Kidney (tissue), 13 donors: ENCODE measurements at regions not wholly inside any gene's neighbourhood (a gene's known extent, or its start where the extent isn't known, plus 50 kb on each side); places are given as distances from the start of the nearest gene placed in this dataset.

Experiments used
- DNase-seq, 5 donors: peaks; one replicate each; pipeline ENCODE4 v3.0.0-alpha.2; 2013 to 2020
- FAIRE-seq: peaks from 2 replicates; lab custom pipeline; 2012; peaks lifted over from hg19 to GRCh38; lab: Jason Lieb, UNC
- H3K27ac ChIP-seq, 2 donors: one replicate each; pipeline ENCODE4 v1.7.0; 2013; ENCODE audit warnings: low read depth in 2 of 2, low read length in 2 of 2, inconsistent platforms in 1 of 2
- H3K27me3 ChIP-seq: one replicate; pipeline ENCODE4 v1.7.1; 2013; ENCODE audit warnings: low read length, inconsistent platforms; ENCODE audit not compliant: control insufficient read depth, insufficient read depth
- H3K36me3 ChIP-seq, 3 donors: one replicate each; pipeline versions ENCODE4 v1.7.0 to v1.7.1; 2013; ENCODE audit warnings: low read length in 3 of 3, control low read depth in 1 of 3, inconsistent platforms in 1 of 3; ENCODE audit not compliant: insufficient read depth in 3 of 3, control insufficient read depth in 2 of 3
- H3K4me1 ChIP-seq, 3 donors: one replicate each; pipeline versions ENCODE4 v1.7.0 to v1.7.1; 2013; ENCODE audit warnings: low read length in 3 of 3, inconsistent platforms in 1 of 3, low read depth in 1 of 3; ENCODE audit not compliant: control insufficient read depth in 2 of 3, insufficient read depth in 2 of 3
- H3K4me3 ChIP-seq, 3 donors: one replicate each; pipeline versions ENCODE4 v1.7.0 to v1.8.1; 2013; ENCODE audit warnings: low read length in 3 of 3, control low read depth in 1 of 3, inconsistent platforms in 1 of 3
- H3K9ac ChIP-seq, 3 donors: one replicate each; pipeline versions ENCODE4 v1.7.0 to v1.7.1; 2013; ENCODE audit warnings: low read length in 3 of 3, control low read depth in 1 of 3, inconsistent platforms in 1 of 3
- H3K9me3 ChIP-seq, 3 donors: one replicate each; pipeline versions ENCODE4 v1.7.0 to v1.7.1; 2013; ENCODE audit warnings: low read length in 3 of 3, control low read depth in 1 of 3, inconsistent platforms in 1 of 3; ENCODE audit not compliant: control insufficient read depth in 2 of 3, insufficient read depth in 1 of 3
- intact Hi-C: fragments of 100-400 bp; cut with DNase I; formaldehyde crosslinking; loops from one replicate; pipeline ENCODE4 v1.11.1; 2022
- TF ChIP-seq, protein P1 (sequence below): IDR thresholded peaks from 3 replicates; pipeline ENCODE4 v1.5.1; 2012; ENCODE audit warnings: mild to moderate bottlenecking, moderate library complexity, borderline replicate concordance; ENCODE audit not compliant: insufficient read depth; ENCODE audit errors: extremely low read depth
- donor health status: control.
- donor health status: control.
- donor health status: control.
- donor health status: control.
- donor health status: control.
- donor health status: DM: yes; HTN: yes; CAD: no.
- donor health status: Normal renal cell carcinoma (clear cell type).

DNA sequence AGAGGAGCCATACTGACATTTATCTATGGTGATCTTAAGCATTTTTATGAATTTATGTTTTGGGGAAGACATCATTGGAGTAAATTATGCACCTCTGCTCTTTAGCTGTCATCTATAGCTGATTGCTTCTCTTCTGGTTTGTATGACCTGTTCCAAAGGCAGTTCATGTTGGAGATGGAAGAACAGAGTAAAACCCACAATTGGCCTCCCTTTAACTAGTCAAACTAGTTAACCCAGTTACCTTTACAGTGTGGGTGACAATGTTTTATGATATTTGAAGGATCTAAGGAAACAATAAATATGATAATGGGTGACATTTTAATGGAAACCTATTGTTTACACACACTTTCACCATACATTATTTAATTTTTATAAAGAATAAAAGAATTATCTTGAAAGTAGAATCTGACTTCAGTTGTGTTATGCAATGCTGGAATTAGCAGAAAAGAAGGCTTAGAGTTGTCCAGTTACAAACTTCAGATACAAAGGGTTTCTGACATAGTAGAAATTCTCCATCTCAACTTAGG is 263.5 kb downstream of the NFKBIZ start:
- Histone ChIP-seq H3K4me1 (peaks cover 0 to 8% (median 3%) of the 10 kb centered on the region in 3 donors), H3K9me3 (peaks cover 0 to under 1% (median 0%) of the 10 kb centered on the region in 3 donors), H3K4me3 (no peak overlapping the region), H3K27ac (no peak overlapping the region), H3K9ac (no peak overlapping the region), H3K36me3 (no peaks in the 10 kb centered on the region), H3K27me3 (no peaks in the 10 kb centered on the region)
- no peak for FAIRE-seq
- DNase-seq: no peak
- TF ChIP-seq, protein P1, sequence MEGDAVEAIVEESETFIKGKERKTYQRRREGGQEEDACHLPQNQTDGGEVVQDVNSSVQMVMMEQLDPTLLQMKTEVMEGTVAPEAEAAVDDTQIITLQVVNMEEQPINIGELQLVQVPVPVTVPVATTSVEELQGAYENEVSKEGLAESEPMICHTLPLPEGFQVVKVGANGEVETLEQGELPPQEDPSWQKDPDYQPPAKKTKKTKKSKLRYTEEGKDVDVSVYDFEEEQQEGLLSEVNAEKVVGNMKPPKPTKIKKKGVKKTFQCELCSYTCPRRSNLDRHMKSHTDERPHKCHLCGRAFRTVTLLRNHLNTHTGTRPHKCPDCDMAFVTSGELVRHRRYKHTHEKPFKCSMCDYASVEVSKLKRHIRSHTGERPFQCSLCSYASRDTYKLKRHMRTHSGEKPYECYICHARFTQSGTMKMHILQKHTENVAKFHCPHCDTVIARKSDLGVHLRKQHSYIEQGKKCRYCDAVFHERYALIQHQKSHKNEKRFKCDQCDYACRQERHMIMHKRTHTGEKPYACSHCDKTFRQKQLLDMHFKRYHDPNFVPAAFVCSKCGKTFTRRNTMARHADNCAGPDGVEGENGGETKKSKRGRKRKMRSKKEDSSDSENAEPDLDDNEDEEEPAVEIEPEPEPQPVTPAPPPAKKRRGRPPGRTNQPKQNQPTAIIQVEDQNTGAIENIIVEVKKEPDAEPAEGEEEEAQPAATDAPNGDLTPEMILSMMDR: no peak
- intact Hi-C loops: no loop called here

DNA sequence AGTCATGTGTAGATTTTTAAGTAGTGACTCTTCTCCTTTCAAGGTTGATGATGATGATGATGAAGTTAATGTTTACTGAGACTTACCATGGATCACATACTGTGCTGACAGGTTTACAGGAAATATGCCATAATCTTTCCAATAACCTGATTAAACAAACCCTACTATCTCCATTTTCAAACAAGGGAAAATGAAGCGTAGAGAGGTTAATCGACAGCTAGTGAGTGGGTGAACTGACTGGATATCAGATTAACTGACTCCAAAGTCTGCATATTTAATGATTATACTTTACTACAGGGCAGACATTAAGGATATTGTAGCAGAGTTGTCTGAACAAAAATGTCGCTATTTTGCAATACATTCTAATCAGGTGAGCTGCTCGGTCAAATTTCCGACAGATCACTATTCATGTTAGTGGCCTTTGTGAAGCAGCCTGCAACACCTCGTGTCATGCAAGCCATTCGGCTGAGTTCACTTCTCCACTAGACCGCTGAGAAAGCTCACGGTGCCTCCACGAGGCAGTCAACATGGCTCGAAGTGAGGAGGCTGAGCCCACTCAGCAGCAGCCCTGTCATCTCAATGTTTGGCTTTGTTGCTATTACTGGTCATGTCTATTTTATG is 264.2 kb downstream of the NFKBIZ start:
- H3K27me3 ChIP-seq: no peaks in the 10 kb centered on the region
- TF ChIP-seq, protein P1: no peak
- H3K4me3 ChIP-seq: peak overlapping the region in 2 of 3 donors; percentile 4 to 28
- H3K9me3 ChIP-seq: no peaks in the 10 kb centered on the region
- FAIRE-seq: peak; percentile 73
- peak in 1 of 5 donors; percentile 64 for DNase-seq
- H3K36me3 ChIP-seq: no peaks in the 10 kb centered on the region
- H3K4me1 ChIP-seq: peaks cover 0 to 8% (median 3%) of the 10 kb centered on the region in 3 donors
- intact Hi-C loops: no loop called here
- H3K27ac ChIP-seq: peak overlapping the region in 1 of 2 donors; percentile 7
- H3K9ac ChIP-seq: no peak overlapping the region

DNA sequence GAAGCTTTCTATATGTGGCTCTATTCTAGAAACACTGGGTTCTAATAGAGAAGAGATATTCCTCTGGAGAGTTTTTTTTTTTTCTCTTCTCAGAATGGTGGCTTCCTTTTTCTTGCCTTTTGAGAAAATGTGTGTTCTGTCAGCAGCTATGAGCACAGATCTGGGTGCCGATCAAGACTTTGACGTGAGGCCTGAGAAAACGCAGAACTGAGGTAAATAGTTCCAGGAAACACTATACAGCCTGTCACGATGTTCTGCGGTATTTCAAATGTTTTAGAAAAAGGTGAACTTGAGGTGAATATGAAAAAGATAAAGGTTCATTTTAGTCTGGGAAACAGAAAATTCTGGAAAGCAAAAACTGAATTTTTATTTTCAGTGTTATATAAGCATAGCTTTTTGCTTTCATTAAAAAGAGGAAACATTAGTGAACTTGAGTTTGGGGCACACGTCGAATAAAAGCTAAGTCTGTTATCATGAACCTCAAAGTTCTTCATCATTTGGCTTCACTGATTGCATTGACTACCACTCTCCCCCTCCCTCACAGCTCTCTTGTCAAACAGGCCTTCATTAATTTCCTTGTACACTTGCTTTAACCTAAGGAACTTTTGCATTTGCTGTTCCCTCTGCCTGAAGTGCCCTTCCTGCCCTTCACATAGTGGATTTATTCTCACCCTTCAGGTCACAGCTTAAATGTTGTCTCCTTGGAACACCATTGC is 265.1 kb downstream of the NFKBIZ start:
- no peaks in the 10 kb centered on the region for H3K36me3 ChIP-seq
- H3K27ac ChIP-seq: no peak overlapping the region
- peaks cover 0 to 8% (median 3%) of the 10 kb centered on the region in 3 donors for H3K4me1 ChIP-seq
- intact Hi-C loops: no loop called here
- DNase-seq: no peak
- H3K4me3 ChIP-seq: no peak overlapping the region
- no peak overlapping the region for H3K9ac ChIP-seq
- FAIRE-seq: no peak
- TF ChIP-seq, protein P1: no peak
- H3K9me3 ChIP-seq: no peaks in the 10 kb centered on the region
- H3K27me3 ChIP-seq: no peaks in the 10 kb centered on the region
